IMR-90 (cell line): ENCODE measurements at regions not wholly inside any gene's neighbourhood (a gene's known extent, or its start where the extent isn't known, plus 50 kb on each side); places are given as distances from the start of the nearest gene placed in this dataset.

Experiments used
- CEBPB ChIP-seq: IDR thresholded peaks from 2 replicates; pipeline ENCODE4 v1.6.1; 2012; ENCODE audit warnings: low read depth, low read length, improper control_type of control experiment
- FOS ChIP-seq: fragments of 150-350 bp; IDR thresholded peaks from 2 replicates; pipeline ENCODE4 v1.6.1; 2016; ENCODE audit warnings: low read depth, low read length
- POLR2A ChIP-seq: IDR thresholded peaks from 2 replicates; pipeline ENCODE4 v1.6.1; 2012; ENCODE audit warnings: mild to moderate bottlenecking, low read depth, low read length
- RAD21 ChIP-seq: IDR thresholded peaks from 2 replicates; pipeline ENCODE4 v1.6.1; 2012; ENCODE audit warnings: low read length, improper control_type of control experiment
- RFX5 ChIP-seq: IDR thresholded peaks from 2 replicates; pipeline ENCODE4 v1.8.0; 2012; ENCODE audit warnings: low read depth, mild to moderate bottlenecking, low read length, moderate library complexity
- TF ChIP-seq, protein P1 (sequence below): conservative IDR thresholded peaks from 2 replicates; pipeline ENCODE4 v1.5.1; 2012; ENCODE audit warnings: mild to moderate bottlenecking, low read depth, low read length, improper control_type of control experiment
- TF ChIP-seq, protein P2 (sequence below): fragments of 150-350 bp; IDR thresholded peaks from 2 replicates; pipeline ENCODE4 v1.6.1; 2016; ENCODE audit warnings: low read depth, mild to moderate bottlenecking, low read length, moderate library complexity, borderline replicate concordance

DNA sequence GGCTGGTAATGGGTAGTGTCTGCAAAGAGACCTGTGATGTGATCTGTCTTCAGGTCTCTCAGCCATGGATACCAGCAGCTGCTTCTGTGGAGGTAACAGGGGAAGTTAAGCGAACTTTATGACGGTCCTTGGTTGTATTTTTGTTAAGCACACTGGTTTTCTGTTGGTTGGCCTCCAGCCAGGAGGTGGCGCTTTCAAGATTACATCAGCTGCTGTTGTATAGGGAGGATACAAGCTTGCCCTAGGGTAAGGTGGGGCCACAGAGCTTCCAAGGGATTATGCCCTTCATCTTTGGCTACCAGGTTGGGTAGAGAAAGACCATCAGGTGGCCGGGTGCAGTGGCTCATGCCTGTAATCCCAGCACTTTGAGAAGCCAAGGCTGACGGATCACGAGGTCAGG is 834.2 kb upstream of the GALNTL6 start:
- TF ChIP-seq, protein P1, sequence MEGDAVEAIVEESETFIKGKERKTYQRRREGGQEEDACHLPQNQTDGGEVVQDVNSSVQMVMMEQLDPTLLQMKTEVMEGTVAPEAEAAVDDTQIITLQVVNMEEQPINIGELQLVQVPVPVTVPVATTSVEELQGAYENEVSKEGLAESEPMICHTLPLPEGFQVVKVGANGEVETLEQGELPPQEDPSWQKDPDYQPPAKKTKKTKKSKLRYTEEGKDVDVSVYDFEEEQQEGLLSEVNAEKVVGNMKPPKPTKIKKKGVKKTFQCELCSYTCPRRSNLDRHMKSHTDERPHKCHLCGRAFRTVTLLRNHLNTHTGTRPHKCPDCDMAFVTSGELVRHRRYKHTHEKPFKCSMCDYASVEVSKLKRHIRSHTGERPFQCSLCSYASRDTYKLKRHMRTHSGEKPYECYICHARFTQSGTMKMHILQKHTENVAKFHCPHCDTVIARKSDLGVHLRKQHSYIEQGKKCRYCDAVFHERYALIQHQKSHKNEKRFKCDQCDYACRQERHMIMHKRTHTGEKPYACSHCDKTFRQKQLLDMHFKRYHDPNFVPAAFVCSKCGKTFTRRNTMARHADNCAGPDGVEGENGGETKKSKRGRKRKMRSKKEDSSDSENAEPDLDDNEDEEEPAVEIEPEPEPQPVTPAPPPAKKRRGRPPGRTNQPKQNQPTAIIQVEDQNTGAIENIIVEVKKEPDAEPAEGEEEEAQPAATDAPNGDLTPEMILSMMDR, result no peak
- TF ChIP-seq POLR2A (no peak), RAD21 (no peak), RFX5 (no peak), FOS (no peak), CEBPB (no peak)
- TF ChIP-seq, protein P2, sequence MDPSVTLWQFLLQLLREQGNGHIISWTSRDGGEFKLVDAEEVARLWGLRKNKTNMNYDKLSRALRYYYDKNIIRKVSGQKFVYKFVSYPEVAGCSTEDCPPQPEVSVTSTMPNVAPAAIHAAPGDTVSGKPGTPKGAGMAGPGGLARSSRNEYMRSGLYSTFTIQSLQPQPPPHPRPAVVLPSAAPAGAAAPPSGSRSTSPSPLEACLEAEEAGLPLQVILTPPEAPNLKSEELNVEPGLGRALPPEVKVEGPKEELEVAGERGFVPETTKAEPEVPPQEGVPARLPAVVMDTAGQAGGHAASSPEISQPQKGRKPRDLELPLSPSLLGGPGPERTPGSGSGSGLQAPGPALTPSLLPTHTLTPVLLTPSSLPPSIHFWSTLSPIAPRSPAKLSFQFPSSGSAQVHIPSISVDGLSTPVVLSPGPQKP, result no peak
